HFFc6 (cell line): ENCODE measurements at regions not wholly inside any gene's neighbourhood (a gene's known extent, or its start where the extent isn't known, plus 50 kb on each side); places are given as distances from the start of the nearest gene placed in this dataset.
"Not testable (repeated sequence)": the region's sequence is repeated elsewhere in the genome, so short reads cannot be mapped to it uniquely, and the experiment has no call there.

Experiments used
- DNase-seq: peaks from one replicate; pipeline ENCODE4 v3.0.0-alpha.2; 2018
- H3K27ac Mint-ChIP-seq: 2 replicates; pipeline ENCODE4 v1.8.0; 2020; ENCODE audit warnings: mild to moderate bottlenecking, mixed read lengths
- H3K27me3 Mint-ChIP-seq: 2 replicates; pipeline ENCODE4 v1.8.0; 2021; ENCODE audit warnings: mild to moderate bottlenecking, moderate library complexity, mixed read lengths; ENCODE audit not compliant: insufficient read depth
- H3K36me3 Mint-ChIP-seq: 2 replicates; pipeline ENCODE4 v1.8.0; 2021; ENCODE audit warnings: low read depth, mixed read lengths
- H3K4me1 Mint-ChIP-seq: 2 replicates; pipeline ENCODE4 v1.8.0; 2020; ENCODE audit warnings: low read depth, mixed read lengths
- H3K4me3 Mint-ChIP-seq: 2 replicates; pipeline ENCODE4 v1.8.0; 2020; ENCODE audit warnings: mild to moderate bottlenecking, moderate library complexity, mixed read lengths
- H3K9me3 Mint-ChIP-seq: 2 replicates; pipeline ENCODE4 v1.8.0; 2020; ENCODE audit warnings: mild to moderate bottlenecking, mixed read lengths
- TF ChIP-seq, protein P1 (sequence below): fragments of 200-600 bp; sonication (generic); IDR thresholded peaks from 2 replicates; pipeline ENCODE4 v1.5.0; 2021; ENCODE audit warnings: antibody characterized with exemption, mild to moderate bottlenecking

DNA sequence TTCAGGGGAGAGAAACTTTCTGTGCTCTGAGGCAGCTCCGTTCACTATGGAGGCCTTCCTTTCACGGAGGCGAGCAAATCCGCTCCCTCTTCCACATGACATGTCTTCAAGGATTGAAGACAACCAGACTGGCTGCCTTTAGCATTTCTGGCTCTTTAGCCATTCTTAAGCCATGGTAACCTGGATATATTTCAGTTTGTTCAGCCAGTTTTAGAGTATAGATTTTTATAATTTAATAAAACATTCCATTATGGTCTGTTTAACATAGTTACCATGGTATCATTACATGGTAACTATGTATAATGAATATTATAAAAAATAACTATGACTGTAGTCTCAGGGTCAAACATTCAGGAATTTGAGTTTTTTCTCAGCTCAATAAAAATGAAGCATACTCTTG, 54.2 kb upstream of the NFIA start:
- no peaks in the 10 kb centered on the region for H3K36me3 Mint-ChIP-seq
- no peak for DNase-seq
- H3K9me3 Mint-ChIP-seq, result no peaks in the 10 kb centered on the region
- TF ChIP-seq, protein P1, sequence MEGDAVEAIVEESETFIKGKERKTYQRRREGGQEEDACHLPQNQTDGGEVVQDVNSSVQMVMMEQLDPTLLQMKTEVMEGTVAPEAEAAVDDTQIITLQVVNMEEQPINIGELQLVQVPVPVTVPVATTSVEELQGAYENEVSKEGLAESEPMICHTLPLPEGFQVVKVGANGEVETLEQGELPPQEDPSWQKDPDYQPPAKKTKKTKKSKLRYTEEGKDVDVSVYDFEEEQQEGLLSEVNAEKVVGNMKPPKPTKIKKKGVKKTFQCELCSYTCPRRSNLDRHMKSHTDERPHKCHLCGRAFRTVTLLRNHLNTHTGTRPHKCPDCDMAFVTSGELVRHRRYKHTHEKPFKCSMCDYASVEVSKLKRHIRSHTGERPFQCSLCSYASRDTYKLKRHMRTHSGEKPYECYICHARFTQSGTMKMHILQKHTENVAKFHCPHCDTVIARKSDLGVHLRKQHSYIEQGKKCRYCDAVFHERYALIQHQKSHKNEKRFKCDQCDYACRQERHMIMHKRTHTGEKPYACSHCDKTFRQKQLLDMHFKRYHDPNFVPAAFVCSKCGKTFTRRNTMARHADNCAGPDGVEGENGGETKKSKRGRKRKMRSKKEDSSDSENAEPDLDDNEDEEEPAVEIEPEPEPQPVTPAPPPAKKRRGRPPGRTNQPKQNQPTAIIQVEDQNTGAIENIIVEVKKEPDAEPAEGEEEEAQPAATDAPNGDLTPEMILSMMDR, result no peak
- no peak overlapping the region for H3K27ac Mint-ChIP-seq
- H3K4me1 Mint-ChIP-seq, result no peaks in the 10 kb centered on the region
- H3K27me3 Mint-ChIP-seq, result peaks cover 6% of the 10 kb centered on the region
- no peak overlapping the region for H3K4me3 Mint-ChIP-seq

GRCh38 chr1:61018068-61018467, 64.3 kb upstream of the NFIA start:
- not testable (repeated sequence) for H3K9me3 Mint-ChIP-seq, H3K4me3 Mint-ChIP-seq, DNase-seq, H3K4me1 Mint-ChIP-seq, H3K36me3 Mint-ChIP-seq, H3K27ac Mint-ChIP-seq
- peaks cover 13% of the 10 kb centered on the region for H3K27me3 Mint-ChIP-seq

DNA sequence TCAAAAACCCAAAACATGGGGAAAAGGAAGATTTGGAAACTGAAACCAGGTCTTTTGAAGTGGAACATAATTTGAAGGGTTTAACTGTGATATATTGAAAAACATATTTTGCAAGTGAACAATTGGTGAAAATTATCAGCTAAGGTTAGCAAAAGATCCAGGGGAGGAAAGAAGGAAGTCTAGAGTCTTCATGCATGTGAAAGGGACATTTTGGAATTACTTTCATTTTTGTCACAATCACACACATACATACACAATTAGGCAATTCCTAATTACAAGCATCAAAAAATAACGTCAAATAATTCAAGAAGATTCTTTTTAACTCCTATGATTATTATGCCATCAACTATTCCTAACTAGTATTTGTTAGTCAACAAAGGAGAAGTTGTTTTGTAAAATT, 64.7 kb upstream of the NFIA start:
- H3K4me3 Mint-ChIP-seq, result no peak overlapping the region
- H3K27ac Mint-ChIP-seq, result no peak overlapping the region
- no peaks in the 10 kb centered on the region for H3K9me3 Mint-ChIP-seq
- TF ChIP-seq, protein P1, result no peak
- H3K27me3 Mint-ChIP-seq, result peaks cover 13% of the 10 kb centered on the region
- no peaks in the 10 kb centered on the region for H3K36me3 Mint-ChIP-seq
- no peaks in the 10 kb centered on the region for H3K4me1 Mint-ChIP-seq
- no peak for DNase-seq

DNA sequence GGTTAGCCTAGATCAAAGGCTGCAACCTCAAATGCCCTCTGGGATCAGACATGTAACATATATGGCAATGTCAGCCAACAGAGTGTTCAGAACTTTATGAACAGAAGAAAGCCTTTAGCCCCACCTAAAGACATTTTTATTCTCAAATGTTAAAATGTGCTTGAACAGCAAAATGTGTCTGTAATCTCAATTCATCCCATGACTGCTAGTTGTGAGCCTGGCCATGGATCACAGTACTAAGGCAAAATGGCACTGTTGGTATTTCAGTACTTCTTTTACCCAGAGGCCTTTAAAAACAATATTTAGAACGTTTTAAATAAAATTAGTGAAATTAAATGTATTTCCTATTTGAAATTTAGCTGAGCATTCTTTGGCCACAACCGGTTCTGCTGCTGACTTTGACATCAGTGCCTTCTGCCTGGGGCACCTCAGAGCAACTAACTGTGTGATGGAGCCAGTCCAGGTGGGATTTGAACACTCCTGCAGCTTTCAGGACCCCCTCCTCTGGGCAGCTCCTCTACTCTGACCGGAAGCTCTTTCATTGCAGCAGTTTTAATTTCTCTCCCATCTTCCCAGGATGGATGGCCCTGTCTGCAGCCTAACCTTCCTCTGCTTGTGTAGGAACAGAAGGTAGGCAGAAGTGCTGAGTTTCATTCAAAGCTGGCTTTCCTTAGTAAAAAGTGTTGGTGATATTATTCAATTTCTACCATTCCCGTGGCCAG, 68.3 kb upstream of the NFIA start:
- Mint-ChIP-seq H3K27me3 (peaks cover 17% of the 10 kb centered on the region), H3K4me3 (no peak overlapping the region), H3K4me1 (no peaks in the 10 kb centered on the region), H3K9me3 (no peaks in the 10 kb centered on the region), H3K36me3 (no peaks in the 10 kb centered on the region), H3K27ac (no peak overlapping the region)
- no peak for DNase-seq
- TF ChIP-seq, protein P1, result no peak

DNA sequence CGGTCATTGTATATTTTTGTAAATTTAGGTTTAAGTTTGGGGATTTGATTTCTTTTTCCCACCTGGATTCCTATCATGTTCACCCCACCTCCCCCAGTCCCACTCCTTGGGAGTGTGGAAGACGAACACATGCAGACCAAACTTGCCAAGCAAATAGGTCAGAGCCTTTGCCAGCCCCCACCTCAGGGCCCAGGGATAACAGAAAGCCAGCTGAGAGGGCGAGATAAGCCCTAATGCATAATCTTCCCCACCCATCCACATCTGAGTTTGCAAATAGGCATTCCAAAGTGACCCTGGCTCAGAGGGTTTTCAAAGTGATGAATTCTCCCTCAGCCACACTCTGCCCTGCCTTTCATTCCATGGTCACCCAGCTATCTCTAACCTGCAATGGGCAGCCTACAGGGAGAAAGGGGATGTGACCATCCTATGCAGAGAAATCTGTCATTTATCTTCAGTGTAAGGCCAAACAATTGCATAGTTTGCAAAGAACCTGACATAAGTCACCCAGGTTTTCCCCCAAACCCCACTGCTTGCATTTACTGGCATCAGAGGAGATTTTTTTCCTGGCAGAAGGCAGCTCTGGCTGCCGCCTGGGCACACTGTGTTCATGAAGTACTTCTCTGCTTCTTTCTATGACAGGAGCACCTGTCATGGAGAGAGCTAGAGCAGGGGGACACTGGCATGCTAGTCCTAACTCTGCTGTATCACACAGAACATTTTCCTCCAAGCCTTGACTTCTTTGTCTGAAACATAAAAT, 69.0 kb upstream of the NFIA start:
- Mint-ChIP-seq H3K4me1 (no peaks in the 10 kb centered on the region), H3K27ac (no peak overlapping the region), H3K4me3 (no peak overlapping the region), H3K36me3 (no peaks in the 10 kb centered on the region), H3K9me3 (no peaks in the 10 kb centered on the region), H3K27me3 (peaks cover 17% of the 10 kb centered on the region)
- DNase-seq, result no peak
- TF ChIP-seq, protein P1, result no peak

DNA sequence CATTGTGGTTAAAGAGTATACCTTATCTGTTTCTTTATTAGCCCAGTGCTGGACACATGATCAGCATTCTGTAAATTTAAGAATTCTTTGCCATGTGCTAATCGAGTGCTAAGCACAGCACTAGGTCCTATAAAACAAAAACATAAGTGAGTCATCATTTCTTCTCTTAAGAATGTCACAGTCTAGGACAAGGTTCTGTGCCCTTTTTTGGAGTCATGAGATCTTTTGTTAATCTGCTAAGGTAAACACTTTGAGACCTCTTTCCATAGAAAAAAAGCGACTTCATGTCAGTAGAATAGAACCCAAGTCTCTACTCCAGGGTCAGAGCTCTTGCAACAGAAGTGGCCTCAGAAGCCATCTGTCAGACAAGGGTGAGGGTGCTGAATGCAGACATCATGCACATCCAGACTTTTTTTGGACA, 70.0 kb upstream of the NFIA start:
- Mint-ChIP-seq H3K27me3 (peaks cover 17% of the 10 kb centered on the region), H3K36me3 (no peaks in the 10 kb centered on the region), H3K4me1 (no peaks in the 10 kb centered on the region), H3K9me3 (no peaks in the 10 kb centered on the region), H3K27ac (no peak overlapping the region), H3K4me3 (no peak overlapping the region)
- TF ChIP-seq, protein P1, result no peak
- DNase-seq, result no peak
